ENCODE measurements at regions not wholly inside any gene's neighbourhood (a gene's known extent, or its start where the extent isn't known, plus 50 kb on each side); places are given as distances from the start of the nearest gene placed in this dataset.

- TF ChIP-seq POLR2AphosphoS5 (IDR thresholded peaks at IDR 0.05) (no peak), TAF1 (IDR thresholded peaks at IDR 0.05; ENCODE audit: low read depth) (no peak), CTCF (IDR thresholded peaks at IDR 0.05; ENCODE audit: poor library complexity, severe bottlenecking) (no peak)
These were observed 461.8 kb upstream of the PRKX start for GRCh38 chrX:4175221-4175620.

Data from neural cell (in vitro differentiated cells).